ENCODE measurements at regions not wholly inside any gene's neighbourhood (a gene's known extent, or its start where the extent isn't known, plus 50 kb on each side); places are given as distances from the start of the nearest gene placed in this dataset.
A peak's percentile ranks its signal among the peaks of the same experiment; 100 is the strongest.
"Not testable (repeated sequence)": the region's sequence is repeated elsewhere in the genome, so short reads cannot be mapped to it uniquely, and the experiment has no call there.

GRCh38 chr3:166060789-166061479, 223.7 kb upstream of the BCHE start:
- no peak for DNase-seq (ENCODE audit: low read depth)

GRCh38 chr3:166052440-166052839, 215.2 kb upstream of the BCHE start:
- no peak for DNase-seq (ENCODE audit: low read depth)

GRCh38 chr3:166029507-166029906, 192.3 kb upstream of the BCHE start:
- no peak for DNase-seq (ENCODE audit: low read depth)

GRCh38 chr3:166013073-166013679, 176.0 kb upstream of the BCHE start:
- DNase-seq (ENCODE audit: low read depth), result peak; percentile 2

GRCh38 chr3:166011771-166012170, 174.5 kb upstream of the BCHE start:
- DNase-seq (ENCODE audit: low read depth), result no peak

- DNase-seq (ENCODE audit: low read depth), result no peak
These were observed 167.9 kb upstream of the BCHE start for GRCh38 chr3:166005126-166005525.

GRCh38 chr3:165994293-165994692, 157.1 kb upstream of the BCHE start:
- DNase-seq (ENCODE audit: low read depth), result no peak

- DNase-seq (ENCODE audit: low read depth), result no peak
These were observed 147.4 kb upstream of the BCHE start for GRCh38 chr3:165984589-165984988.

GRCh38 chr3:165983284-165983683, 146.1 kb upstream of the BCHE start:
- no peak for DNase-seq (ENCODE audit: low read depth)

- DNase-seq (ENCODE audit: low read depth), result no peak
These were observed 144.1 kb upstream of the BCHE start for GRCh38 chr3:165981318-165981717.

- not testable (repeated sequence) for DNase-seq (ENCODE audit: low read depth)
These were observed 123.6 kb upstream of the BCHE start for GRCh38 chr3:165960825-165961224.

- no peak for DNase-seq (ENCODE audit: low read depth)
These were observed 116.9 kb upstream of the BCHE start for GRCh38 chr3:165954171-165954570.

- no peak for DNase-seq (ENCODE audit: low read depth)
These were observed 109.1 kb upstream of the BCHE start for GRCh38 chr3:165946360-165946759.

- no peak for DNase-seq (ENCODE audit: low read depth)
These were observed 101.8 kb upstream of the BCHE start for GRCh38 chr3:165938986-165939540.

- not testable (repeated sequence) for DNase-seq (ENCODE audit: low read depth)
These were observed 98.9 kb upstream of the BCHE start for GRCh38 chr3:165936081-165936480.

- not testable (repeated sequence) for DNase-seq (ENCODE audit: low read depth)
These were observed 87.1 kb upstream of the BCHE start for GRCh38 chr3:165924301-165924791.

GRCh38 chr3:165920984-165921383, 83.8 kb upstream of the BCHE start:
- no peak for DNase-seq (ENCODE audit: low read depth)

GRCh38 chr3:165919284-165919683, 82.1 kb upstream of the BCHE start:
- no peak for DNase-seq (ENCODE audit: low read depth)

GRCh38 chr3:165918657-165918979, 81.4 kb upstream of the BCHE start:
- DNase-seq (ENCODE audit: low read depth), result no peak

GRCh38 chr3:165917938-165918656, 80.9 kb upstream of the BCHE start:
- DNase-seq (ENCODE audit: low read depth), result not testable (repeated sequence)

- not testable (repeated sequence) for DNase-seq (ENCODE audit: low read depth)
These were observed 77.9 kb upstream of the BCHE start for GRCh38 chr3:165915104-165915503.

GRCh38 chr3:165903885-165904630, 66.8 kb upstream of the BCHE start:
- no peak for DNase-seq (ENCODE audit: low read depth)

All from CMK (cell line).